ENCODE measurements at regions not wholly inside any gene's neighbourhood (a gene's known extent, or its start where the extent isn't known, plus 50 kb on each side); places are given as distances from the start of the nearest gene placed in this dataset.

DNA sequence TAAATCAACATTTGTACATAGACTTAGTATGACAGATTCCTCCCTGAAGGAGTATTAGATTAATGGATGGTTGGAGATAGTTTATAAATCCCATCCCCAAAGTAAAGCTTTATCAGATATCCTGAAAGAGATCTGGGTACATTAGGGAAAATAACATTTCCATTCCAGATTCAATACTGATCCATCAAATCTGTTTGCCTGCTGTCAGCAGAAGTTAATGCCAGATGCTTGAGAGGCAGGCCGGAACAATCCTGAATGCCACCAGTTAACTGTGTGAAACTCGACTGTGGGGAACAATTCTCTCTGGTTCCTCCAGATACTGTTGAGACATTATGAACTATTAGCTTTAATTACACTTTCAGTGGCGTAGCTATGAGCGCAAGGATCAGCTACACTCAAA lies 1166.8 kb downstream of the MAT2B start:
- TF ChIP-seq POLR2A (IDR thresholded peaks at IDR 0.05): no peak
- TF ChIP-seq, protein P1, sequence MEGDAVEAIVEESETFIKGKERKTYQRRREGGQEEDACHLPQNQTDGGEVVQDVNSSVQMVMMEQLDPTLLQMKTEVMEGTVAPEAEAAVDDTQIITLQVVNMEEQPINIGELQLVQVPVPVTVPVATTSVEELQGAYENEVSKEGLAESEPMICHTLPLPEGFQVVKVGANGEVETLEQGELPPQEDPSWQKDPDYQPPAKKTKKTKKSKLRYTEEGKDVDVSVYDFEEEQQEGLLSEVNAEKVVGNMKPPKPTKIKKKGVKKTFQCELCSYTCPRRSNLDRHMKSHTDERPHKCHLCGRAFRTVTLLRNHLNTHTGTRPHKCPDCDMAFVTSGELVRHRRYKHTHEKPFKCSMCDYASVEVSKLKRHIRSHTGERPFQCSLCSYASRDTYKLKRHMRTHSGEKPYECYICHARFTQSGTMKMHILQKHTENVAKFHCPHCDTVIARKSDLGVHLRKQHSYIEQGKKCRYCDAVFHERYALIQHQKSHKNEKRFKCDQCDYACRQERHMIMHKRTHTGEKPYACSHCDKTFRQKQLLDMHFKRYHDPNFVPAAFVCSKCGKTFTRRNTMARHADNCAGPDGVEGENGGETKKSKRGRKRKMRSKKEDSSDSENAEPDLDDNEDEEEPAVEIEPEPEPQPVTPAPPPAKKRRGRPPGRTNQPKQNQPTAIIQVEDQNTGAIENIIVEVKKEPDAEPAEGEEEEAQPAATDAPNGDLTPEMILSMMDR (IDR thresholded peaks at IDR 0.05): no peak

Data from thyroid gland (tissue), 4 donors.